Putamen (tissue), 1 donor: ENCODE measurements at regions not wholly inside any gene's neighbourhood (a gene's known extent, or its start where the extent isn't known, plus 50 kb on each side); places are given as distances from the start of the nearest gene placed in this dataset.
"Not testable (repeated sequence)": the region's sequence is repeated elsewhere in the genome, so short reads cannot be mapped to it uniquely, and the experiment has no call there.

Experiments
- DNase-seq: peaks from one replicate; pipeline ENCODE4 v3.0.0-alpha.2; 2016; ENCODE audit warnings: low spot score

GRCh38 chr6:100228437-100228833, 234.4 kb upstream of the MCHR2 start:
- no peak for DNase-seq

GRCh38 chr6:100226811-100227210, 232.8 kb upstream of the MCHR2 start:
- no peak for DNase-seq

- DNase-seq, result not testable (repeated sequence)
These were observed 229.9 kb upstream of the MCHR2 start for GRCh38 chr6:100223952-100224351.

- no peak for DNase-seq
These were observed 226.5 kb upstream of the MCHR2 start for GRCh38 chr6:100220543-100220942.

GRCh38 chr6:100217225-100218012, 223.4 kb upstream of the MCHR2 start:
- DNase-seq, result no peak

- DNase-seq, result no peak
These were observed 222.7 kb upstream of the MCHR2 start for GRCh38 chr6:100216760-100217159.

GRCh38 chr6:100212131-100212530, 218.1 kb upstream of the MCHR2 start:
- DNase-seq, result no peak

GRCh38 chr6:100210137-100211117, 216.4 kb upstream of the MCHR2 start:
- no peak for DNase-seq

GRCh38 chr6:100209323-100210136, 215.5 kb upstream of the MCHR2 start:
- no peak for DNase-seq

GRCh38 chr6:100203400-100203799, 209.4 kb upstream of the MCHR2 start:
- DNase-seq, result no peak

- no peak for DNase-seq
These were observed 208.6 kb upstream of the MCHR2 start for GRCh38 chr6:100202417-100203194.

GRCh38 chr6:100196214-100196982, 202.4 kb upstream of the MCHR2 start:
- not testable (repeated sequence) for DNase-seq

- not testable (repeated sequence) for DNase-seq
These were observed 201.2 kb upstream of the MCHR2 start for GRCh38 chr6:100195244-100195643.

GRCh38 chr6:100194535-100194934, 200.5 kb upstream of the MCHR2 start:
- no peak for DNase-seq

- no peak for DNase-seq
These were observed 194.7 kb upstream of the MCHR2 start for GRCh38 chr6:100188754-100189153.

- no peak for DNase-seq
These were observed 192.5 kb upstream of the MCHR2 start for GRCh38 chr6:100186552-100186951.

GRCh38 chr6:100185615-100186014, 191.6 kb upstream of the MCHR2 start:
- no peak for DNase-seq

GRCh38 chr6:100184473-100184872, 190.4 kb upstream of the MCHR2 start:
- no peak for DNase-seq

GRCh38 chr6:100182313-100182712, 188.3 kb upstream of the MCHR2 start:
- DNase-seq, result no peak

- DNase-seq, result no peak
These were observed 187.3 kb upstream of the MCHR2 start for GRCh38 chr6:100181309-100181708.
